ENCODE measurements at regions not wholly inside any gene's neighbourhood (a gene's known extent, or its start where the extent isn't known, plus 50 kb on each side); places are given as distances from the start of the nearest gene placed in this dataset.
A peak's percentile ranks its signal among the peaks of the same experiment; 100 is the strongest.
"Not testable (repeated sequence)": the region's sequence is repeated elsewhere in the genome, so short reads cannot be mapped to it uniquely, and the experiment has no call there.

DNA sequence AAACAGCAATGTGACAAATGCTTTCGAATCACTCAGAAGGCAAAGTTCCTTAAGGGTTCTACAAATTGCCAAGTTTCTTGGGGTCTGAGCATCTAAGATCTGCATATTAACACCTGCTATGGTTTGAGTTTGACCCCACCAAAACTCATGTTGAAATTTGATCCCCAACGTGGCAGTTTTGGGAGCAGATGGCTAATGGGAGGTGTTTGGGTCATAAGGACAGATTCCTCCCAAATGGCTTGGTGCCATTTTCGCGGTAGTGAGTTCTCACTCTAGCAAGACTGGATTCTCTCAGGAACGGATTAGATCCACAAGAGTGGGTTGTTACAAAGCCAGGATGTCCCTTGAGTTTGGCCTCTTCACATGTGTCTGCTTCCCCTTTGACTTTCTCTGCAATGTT, 84.6 kb downstream of the TRIM69 start:
- H3K4me1 ChIP-seq (replicated peaks in 1 of 2; ENCODE audit: control insufficient read depth in 2 of 2, insufficient read depth in 2 of 2, low read length in 2 of 2) = peaks cover 16 to 36% of the 10 kb centered on the region in 2 experiments
- BruUV-seq (replicated peaks); H3K9me3 ChIP-seq (replicated peaks; ENCODE audit: control insufficient read depth, insufficient read depth, low read depth, low read length); FAIRE-seq; H4K20me1 ChIP-seq (replicated peaks; ENCODE audit: control insufficient read depth, insufficient read depth, low read length); H3K36me3 ChIP-seq (ENCODE audit: control insufficient read depth, insufficient read depth, low read length); POLR2A ChIA-PET; CTCF ChIA-PET (ENCODE audit: low intra/inter-chr PET ratio); H3K4me3 ChIP-seq; H3K27me3 ChIP-seq (ENCODE audit: control insufficient read depth in 2 of 2, insufficient read depth in 2 of 2, low read length in 2 of 2); in situ Hi-C loops (cut with MboI); H3K9me1 ChIP-seq (ENCODE audit: control insufficient read depth, insufficient read depth, low read length); intact Hi-C loops (cut with micrococcal nuclease); H3K79me2 ChIP-seq (ENCODE audit: control insufficient read depth, insufficient read depth, low read length); TF ChIP-seq NR4A1, NR2C2 (CRISPR knock-in tag; IDR thresholded peaks at IDR 0.05): not testable (repeated sequence)
- DNase-seq (ENCODE audit: extremely low read depth in 1 of 4, low spot score in 3 of 4) (peak in 1 of 4 experiments; percentile 66), ATAC-seq (peak; percentile 15)
- H2AFZ ChIP-seq (ENCODE audit: low read depth, low read length) = peak overlapping the region; percentile 85
- peak overlapping the region; percentile 56 for H3K4me2 ChIP-seq (ENCODE audit: insufficient read depth, low read length)
- H3K9ac ChIP-seq (ENCODE audit: insufficient read depth in 1 of 2, low read depth in 2 of 2, low read length in 2 of 2) = peak overlapping the region in 1 of 2 experiments; percentile 31; a peak in 1 of 4 replicates
- 2% methylated on average over 5 of the region's 5 CpGs for WGBS (ENCODE audit: insufficient coverage, low coverage, missing lambda C conversion rate)
- H3K27ac ChIP-seq (ENCODE audit: extremely low read depth, low read depth, low read length) = peak overlapping the region; percentile 82
- peak; percentile 52 for TF ChIP-seq PTRF (tag; IDR thresholded peaks at IDR 0.05)
- TF ChIP-seq PHF8 (IDR thresholded peaks at IDR 0.05; ENCODE audit: borderline replicate concordance, low read length) = peak; percentile 15; the same call in 1 of the 2 replicates
- TF ChIP-seq NR4A1 (tag; IDR thresholded peaks at IDR 0.05) = peak; percentile 75; the same call in 1 of the 2 replicates
- peak; percentile 20; the same call in 1 of the 2 replicates for TF ChIP-seq DMBX1 (CRISPR knock-in tag; IDR thresholded peaks at IDR 0.05; ENCODE audit: borderline replicate concordance)
- 0 out of 2 replicates have a peak, but pooled peaks have one; percentile 31 for TF ChIP-seq NR2C2 (tag; IDR thresholded peaks at IDR 0.05)
- TF ChIP-seq, protein P1, sequence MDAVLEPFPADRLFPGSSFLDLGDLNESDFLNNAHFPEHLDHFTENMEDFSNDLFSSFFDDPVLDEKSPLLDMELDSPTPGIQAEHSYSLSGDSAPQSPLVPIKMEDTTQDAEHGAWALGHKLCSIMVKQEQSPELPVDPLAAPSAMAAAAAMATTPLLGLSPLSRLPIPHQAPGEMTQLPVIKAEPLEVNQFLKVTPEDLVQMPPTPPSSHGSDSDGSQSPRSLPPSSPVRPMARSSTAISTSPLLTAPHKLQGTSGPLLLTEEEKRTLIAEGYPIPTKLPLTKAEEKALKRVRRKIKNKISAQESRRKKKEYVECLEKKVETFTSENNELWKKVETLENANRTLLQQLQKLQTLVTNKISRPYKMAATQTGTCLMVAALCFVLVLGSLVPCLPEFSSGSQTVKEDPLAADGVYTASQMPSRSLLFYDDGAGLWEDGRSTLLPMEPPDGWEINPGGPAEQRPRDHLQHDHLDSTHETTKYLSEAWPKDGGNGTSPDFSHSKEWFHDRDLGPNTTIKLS (IDR thresholded peaks at IDR 0.05; ENCODE audit: borderline replicate concordance, low read depth) = 0 out of 2 replicates have a peak, but pooled peaks have one; percentile 17
- TF ChIP-seq NFIC (IDR thresholded peaks at IDR 0.05) = peak; percentile 51
- TF ChIP-seq, protein P2, sequence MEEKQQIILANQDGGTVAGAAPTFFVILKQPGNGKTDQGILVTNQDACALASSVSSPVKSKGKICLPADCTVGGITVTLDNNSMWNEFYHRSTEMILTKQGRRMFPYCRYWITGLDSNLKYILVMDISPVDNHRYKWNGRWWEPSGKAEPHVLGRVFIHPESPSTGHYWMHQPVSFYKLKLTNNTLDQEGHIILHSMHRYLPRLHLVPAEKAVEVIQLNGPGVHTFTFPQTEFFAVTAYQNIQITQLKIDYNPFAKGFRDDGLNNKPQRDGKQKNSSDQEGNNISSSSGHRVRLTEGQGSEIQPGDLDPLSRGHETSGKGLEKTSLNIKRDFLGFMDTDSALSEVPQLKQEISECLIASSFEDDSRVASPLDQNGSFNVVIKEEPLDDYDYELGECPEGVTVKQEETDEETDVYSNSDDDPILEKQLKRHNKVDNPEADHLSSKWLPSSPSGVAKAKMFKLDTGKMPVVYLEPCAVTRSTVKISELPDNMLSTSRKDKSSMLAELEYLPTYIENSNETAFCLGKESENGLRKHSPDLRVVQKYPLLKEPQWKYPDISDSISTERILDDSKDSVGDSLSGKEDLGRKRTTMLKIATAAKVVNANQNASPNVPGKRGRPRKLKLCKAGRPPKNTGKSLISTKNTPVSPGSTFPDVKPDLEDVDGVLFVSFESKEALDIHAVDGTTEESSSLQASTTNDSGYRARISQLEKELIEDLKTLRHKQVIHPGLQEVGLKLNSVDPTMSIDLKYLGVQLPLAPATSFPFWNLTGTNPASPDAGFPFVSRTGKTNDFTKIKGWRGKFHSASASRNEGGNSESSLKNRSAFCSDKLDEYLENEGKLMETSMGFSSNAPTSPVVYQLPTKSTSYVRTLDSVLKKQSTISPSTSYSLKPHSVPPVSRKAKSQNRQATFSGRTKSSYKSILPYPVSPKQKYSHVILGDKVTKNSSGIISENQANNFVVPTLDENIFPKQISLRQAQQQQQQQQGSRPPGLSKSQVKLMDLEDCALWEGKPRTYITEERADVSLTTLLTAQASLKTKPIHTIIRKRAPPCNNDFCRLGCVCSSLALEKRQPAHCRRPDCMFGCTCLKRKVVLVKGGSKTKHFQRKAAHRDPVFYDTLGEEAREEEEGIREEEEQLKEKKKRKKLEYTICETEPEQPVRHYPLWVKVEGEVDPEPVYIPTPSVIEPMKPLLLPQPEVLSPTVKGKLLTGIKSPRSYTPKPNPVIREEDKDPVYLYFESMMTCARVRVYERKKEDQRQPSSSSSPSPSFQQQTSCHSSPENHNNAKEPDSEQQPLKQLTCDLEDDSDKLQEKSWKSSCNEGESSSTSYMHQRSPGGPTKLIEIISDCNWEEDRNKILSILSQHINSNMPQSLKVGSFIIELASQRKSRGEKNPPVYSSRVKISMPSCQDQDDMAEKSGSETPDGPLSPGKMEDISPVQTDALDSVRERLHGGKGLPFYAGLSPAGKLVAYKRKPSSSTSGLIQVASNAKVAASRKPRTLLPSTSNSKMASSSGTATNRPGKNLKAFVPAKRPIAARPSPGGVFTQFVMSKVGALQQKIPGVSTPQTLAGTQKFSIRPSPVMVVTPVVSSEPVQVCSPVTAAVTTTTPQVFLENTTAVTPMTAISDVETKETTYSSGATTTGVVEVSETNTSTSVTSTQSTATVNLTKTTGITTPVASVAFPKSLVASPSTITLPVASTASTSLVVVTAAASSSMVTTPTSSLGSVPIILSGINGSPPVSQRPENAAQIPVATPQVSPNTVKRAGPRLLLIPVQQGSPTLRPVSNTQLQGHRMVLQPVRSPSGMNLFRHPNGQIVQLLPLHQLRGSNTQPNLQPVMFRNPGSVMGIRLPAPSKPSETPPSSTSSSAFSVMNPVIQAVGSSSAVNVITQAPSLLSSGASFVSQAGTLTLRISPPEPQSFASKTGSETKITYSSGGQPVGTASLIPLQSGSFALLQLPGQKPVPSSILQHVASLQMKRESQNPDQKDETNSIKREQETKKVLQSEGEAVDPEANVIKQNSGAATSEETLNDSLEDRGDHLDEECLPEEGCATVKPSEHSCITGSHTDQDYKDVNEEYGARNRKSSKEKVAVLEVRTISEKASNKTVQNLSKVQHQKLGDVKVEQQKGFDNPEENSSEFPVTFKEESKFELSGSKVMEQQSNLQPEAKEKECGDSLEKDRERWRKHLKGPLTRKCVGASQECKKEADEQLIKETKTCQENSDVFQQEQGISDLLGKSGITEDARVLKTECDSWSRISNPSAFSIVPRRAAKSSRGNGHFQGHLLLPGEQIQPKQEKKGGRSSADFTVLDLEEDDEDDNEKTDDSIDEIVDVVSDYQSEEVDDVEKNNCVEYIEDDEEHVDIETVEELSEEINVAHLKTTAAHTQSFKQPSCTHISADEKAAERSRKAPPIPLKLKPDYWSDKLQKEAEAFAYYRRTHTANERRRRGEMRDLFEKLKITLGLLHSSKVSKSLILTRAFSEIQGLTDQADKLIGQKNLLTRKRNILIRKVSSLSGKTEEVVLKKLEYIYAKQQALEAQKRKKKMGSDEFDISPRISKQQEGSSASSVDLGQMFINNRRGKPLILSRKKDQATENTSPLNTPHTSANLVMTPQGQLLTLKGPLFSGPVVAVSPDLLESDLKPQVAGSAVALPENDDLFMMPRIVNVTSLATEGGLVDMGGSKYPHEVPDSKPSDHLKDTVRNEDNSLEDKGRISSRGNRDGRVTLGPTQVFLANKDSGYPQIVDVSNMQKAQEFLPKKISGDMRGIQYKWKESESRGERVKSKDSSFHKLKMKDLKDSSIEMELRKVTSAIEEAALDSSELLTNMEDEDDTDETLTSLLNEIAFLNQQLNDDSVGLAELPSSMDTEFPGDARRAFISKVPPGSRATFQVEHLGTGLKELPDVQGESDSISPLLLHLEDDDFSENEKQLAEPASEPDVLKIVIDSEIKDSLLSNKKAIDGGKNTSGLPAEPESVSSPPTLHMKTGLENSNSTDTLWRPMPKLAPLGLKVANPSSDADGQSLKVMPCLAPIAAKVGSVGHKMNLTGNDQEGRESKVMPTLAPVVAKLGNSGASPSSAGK (IDR thresholded peaks at IDR 0.05) = peak; percentile 49

All from K562 (cell line).